Trophoblast cell (in vitro differentiated cells and primary cell): ENCODE measurements at regions not wholly inside any gene's neighbourhood (a gene's known extent, or its start where the extent isn't known, plus 50 kb on each side); places are given as distances from the start of the nearest gene placed in this dataset.

Experiments used
- DNase-seq, 2 donors: peaks; one replicate each; pipeline ENCODE4 v3.0.0-alpha.2; 2016
- H2AFZ ChIP-seq: 2 replicates; pipeline ENCODE4 v1.6.1; 2013; ENCODE audit warnings: low read length, moderate library complexity, mild to moderate bottlenecking; ENCODE audit not compliant: insufficient read depth, poor library complexity
- H2AK5ac ChIP-seq: 2 replicates; pipeline ENCODE4 v1.6.1; 2013; ENCODE audit warnings: mild to moderate bottlenecking, low read length
- H2BK120ac ChIP-seq: 2 replicates; pipeline ENCODE4 v1.6.1; 2013; ENCODE audit warnings: low read length, mild to moderate bottlenecking, moderate library complexity; ENCODE audit not compliant: insufficient read depth, poor library complexity
- H2BK12ac ChIP-seq: 2 replicates; pipeline ENCODE4 v1.6.1; 2013; ENCODE audit warnings: mild to moderate bottlenecking, low read length, moderate library complexity
- H2BK5ac ChIP-seq: 2 replicates; pipeline ENCODE4 v1.6.1; 2013; ENCODE audit warnings: low read length, low read depth, moderate library complexity, mild to moderate bottlenecking; ENCODE audit not compliant: poor library complexity
- H3K14ac ChIP-seq: 2 replicates; pipeline ENCODE4 v1.6.1; 2013; ENCODE audit warnings: mild to moderate bottlenecking, low read length
- H3K18ac ChIP-seq: 2 replicates; pipeline ENCODE4 v1.6.1; 2013; ENCODE audit warnings: mild to moderate bottlenecking, low read length
- H3K23ac ChIP-seq: 2 replicates; pipeline ENCODE4 v1.6.1; 2013; ENCODE audit warnings: low read length
- H3K27ac ChIP-seq: 2 replicates; pipeline ENCODE4 v1.5.1; 2013; ENCODE audit warnings: low read depth, mild to moderate bottlenecking, inconsistent platforms, low read length, moderate library complexity
- H3K27me3 ChIP-seq: 2 replicates; pipeline ENCODE4 v1.6.1; 2013; ENCODE audit warnings: inconsistent platforms, mild to moderate bottlenecking, low read length, moderate library complexity; ENCODE audit not compliant: insufficient read depth
- H3K36me3 ChIP-seq, 2 experiments: 1 replicate in 1 of 2; 2 replicates in 1 of 2; pipeline ENCODE4 v1.6.1; 2013; ENCODE audit warnings: low read length in 2 of 2, mild to moderate bottlenecking in 2 of 2, moderate library complexity in 1 of 2; ENCODE audit not compliant: insufficient read depth in 2 of 2, control insufficient read depth in 1 of 2
- H3K4ac ChIP-seq: 2 replicates; pipeline ENCODE4 v1.6.1; 2013; ENCODE audit warnings: low read depth, mild to moderate bottlenecking, low read length, moderate library complexity
- H3K4me1 ChIP-seq, 2 experiments: 1 replicate in 1 of 2; 2 replicates in 1 of 2; pipeline ENCODE4 v1.6.1; 2013; ENCODE audit warnings: low read length in 2 of 2, mild to moderate bottlenecking in 2 of 2, moderate library complexity in 1 of 2; ENCODE audit not compliant: insufficient read depth in 2 of 2, control insufficient read depth in 1 of 2
- H3K4me2 ChIP-seq: 2 replicates; pipeline ENCODE4 v1.6.1; 2013; ENCODE audit warnings: inconsistent platforms, mild to moderate bottlenecking, low read length, moderate library complexity
- H3K4me3 ChIP-seq: 2 replicates; pipeline ENCODE4 v1.5.1; 2013; ENCODE audit warnings: mild to moderate bottlenecking, low read depth, low read length, inconsistent platforms
- H3K79me1 ChIP-seq: one replicate; pipeline ENCODE4 v1.6.1; 2013; ENCODE audit warnings: low read length
- H3K79me2 ChIP-seq: 2 replicates; pipeline ENCODE4 v1.6.1; 2013; ENCODE audit warnings: low read length, mild to moderate bottlenecking; ENCODE audit not compliant: control insufficient read depth, insufficient read depth, poor library complexity
- H3K9ac ChIP-seq: 2 replicates; pipeline ENCODE4 v1.6.1; 2013; ENCODE audit warnings: mild to moderate bottlenecking, low read length
- H3K9me3 ChIP-seq: 2 replicates; pipeline ENCODE4 v1.6.1; 2013; ENCODE audit warnings: low read depth, mild to moderate bottlenecking, control low read depth, inconsistent platforms, low read length; ENCODE audit not compliant: insufficient read depth
- H4K12ac ChIP-seq: 2 replicates; pipeline ENCODE4 v1.6.1; 2013; ENCODE audit warnings: low read depth, mild to moderate bottlenecking, low read length, moderate library complexity
- H4K8ac ChIP-seq: 2 replicates; pipeline ENCODE4 v1.6.1; 2013; ENCODE audit warnings: low read depth, mild to moderate bottlenecking, low read length, moderate library complexity
- H4K91ac ChIP-seq: one replicate; pipeline ENCODE4 v1.6.1; 2013; ENCODE audit warnings: low read depth, mild to moderate bottlenecking, low read length, moderate library complexity
- WGBS: extraction: QIAGEN DNeasy Blood & Tissue Kit; methylation state at CpG from one replicate; pipeline ENCODE4 v1.1.7; 2013; ENCODE audit warnings: missing lambda C conversion rate; ENCODE audit not compliant: insufficient read length, insufficient coverage; ENCODE audit errors: extremely low coverage; 5-methylcytosine and 5-hydroxymethylcytosine counted together

DNA sequence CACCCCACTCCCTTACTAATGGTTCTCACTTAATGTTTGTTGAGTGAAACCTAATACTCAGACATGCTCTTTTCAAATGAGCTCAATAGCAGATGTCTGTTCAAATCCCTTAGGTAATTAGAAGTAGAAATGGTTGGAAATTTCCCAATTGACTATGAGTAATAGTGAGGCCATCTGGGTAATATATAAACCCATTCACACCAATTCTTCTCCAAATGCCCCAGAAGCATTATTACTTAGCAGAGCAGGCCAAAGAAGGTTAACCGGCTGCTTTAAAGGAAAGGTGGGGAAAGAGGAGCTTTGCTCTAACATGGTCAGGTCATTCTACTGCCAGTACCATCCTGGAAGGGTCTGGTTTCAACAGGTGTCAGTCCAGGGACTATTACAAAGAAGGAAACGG is 119.5 kb upstream of the MTAP start:
- H3K9ac ChIP-seq = no peak overlapping the region
- DNase-seq = no peak
- no peak overlapping the region for H2BK120ac ChIP-seq
- no peak overlapping the region for H3K27ac ChIP-seq
- H3K4me3 ChIP-seq = no peak overlapping the region
- H4K91ac ChIP-seq = no peak overlapping the region
- H2AK5ac ChIP-seq = no peak overlapping the region
- no peak overlapping the region for H3K4me2 ChIP-seq
- no peak overlapping the region for H2BK12ac ChIP-seq
- no peak overlapping the region for H4K8ac ChIP-seq
- no peaks in the 10 kb centered on the region for H3K36me3 ChIP-seq
- H3K79me1 ChIP-seq = no peaks in the 10 kb centered on the region
- H3K23ac ChIP-seq = no peak overlapping the region
- WGBS = no CpG with 5 or more reads among the region's 2 CpGs
- no peak overlapping the region for H2BK5ac ChIP-seq
- H3K18ac ChIP-seq = no peak overlapping the region
- H2AFZ ChIP-seq = no peak overlapping the region
- no peak overlapping the region for H3K4ac ChIP-seq
- peaks cover 0 to 2% of the 10 kb centered on the region in 2 experiments for H3K4me1 ChIP-seq
- no peak overlapping the region for H4K12ac ChIP-seq
- H3K14ac ChIP-seq = no peak overlapping the region
- H3K79me2 ChIP-seq = no peaks in the 10 kb centered on the region
- H3K27me3 ChIP-seq = no peaks in the 10 kb centered on the region
- H3K9me3 ChIP-seq = no peaks in the 10 kb centered on the region

DNA sequence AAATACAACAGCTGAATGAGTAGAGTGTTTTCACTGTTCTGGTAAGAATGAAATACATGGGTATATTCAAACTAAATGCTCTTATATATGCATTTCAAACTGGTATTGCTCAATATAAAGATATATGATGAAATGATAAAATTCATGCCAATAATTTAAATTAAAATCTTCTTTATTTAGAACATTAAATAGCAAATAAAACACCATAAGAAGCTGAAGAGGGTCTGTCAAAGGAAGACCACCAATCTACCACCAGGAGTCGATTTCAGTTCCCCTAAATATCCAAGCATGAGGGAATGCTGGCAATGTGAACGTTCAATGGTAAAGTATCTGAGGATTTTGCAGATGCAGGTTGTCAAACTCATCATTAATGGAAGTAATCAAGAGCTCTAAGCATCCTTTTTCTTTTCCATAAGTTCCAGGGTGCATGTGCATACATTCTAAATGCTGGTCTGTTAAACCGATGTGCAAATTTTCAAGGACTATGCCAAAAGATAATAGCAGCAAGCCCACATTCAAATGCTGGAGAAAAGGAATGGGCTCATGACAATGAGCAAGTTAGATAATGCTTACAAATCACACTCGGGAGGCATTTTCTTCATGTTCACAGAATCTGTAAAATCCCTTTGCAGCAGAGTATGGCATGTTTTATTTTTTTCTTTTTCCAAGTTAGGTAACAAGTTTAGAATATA is 118.8 kb upstream of the MTAP start:
- no peak overlapping the region for H3K4ac ChIP-seq
- peaks cover 0 to 2% of the 10 kb centered on the region in 2 experiments for H3K4me1 ChIP-seq
- H3K9ac ChIP-seq = no peak overlapping the region
- no peak overlapping the region for H3K27ac ChIP-seq
- no peak overlapping the region for H4K8ac ChIP-seq
- H3K14ac ChIP-seq = no peak overlapping the region
- no peak overlapping the region for H3K4me2 ChIP-seq
- H3K9me3 ChIP-seq = no peaks in the 10 kb centered on the region
- H3K36me3 ChIP-seq = no peaks in the 10 kb centered on the region
- H3K23ac ChIP-seq = no peak overlapping the region
- H3K79me2 ChIP-seq = no peaks in the 10 kb centered on the region
- H4K12ac ChIP-seq = no peak overlapping the region
- H4K91ac ChIP-seq = no peak overlapping the region
- no CpG with 5 or more reads among the region's 4 CpGs for WGBS
- H2BK5ac ChIP-seq = no peak overlapping the region
- H3K4me3 ChIP-seq = no peak overlapping the region
- peak in 1 of 2 donors; percentile 29 for DNase-seq
- H2AK5ac ChIP-seq = no peak overlapping the region
- no peak overlapping the region for H2BK120ac ChIP-seq
- no peaks in the 10 kb centered on the region for H3K27me3 ChIP-seq
- no peaks in the 10 kb centered on the region for H3K79me1 ChIP-seq
- no peak overlapping the region for H2AFZ ChIP-seq
- H3K18ac ChIP-seq = no peak overlapping the region
- H2BK12ac ChIP-seq = no peak overlapping the region

DNA sequence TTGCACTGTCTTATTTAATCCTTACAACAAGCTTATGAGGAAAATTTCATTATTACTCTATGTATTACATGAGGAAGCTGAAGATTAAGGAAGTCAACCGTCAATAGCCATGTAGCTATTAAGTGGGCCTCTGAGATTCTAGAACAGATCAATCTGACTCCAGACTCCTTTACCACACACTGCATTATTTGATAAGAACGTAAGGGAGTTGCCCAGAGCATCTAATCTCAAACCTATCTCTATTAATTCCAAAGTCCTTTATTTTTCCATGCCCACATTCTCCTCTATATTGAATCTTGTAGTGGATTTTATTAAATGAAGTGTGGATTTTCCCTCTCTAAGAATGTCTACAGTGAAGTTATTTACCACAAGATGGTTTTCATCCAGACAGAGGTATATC is 118.2 kb upstream of the MTAP start:
- no peak for DNase-seq
- Histone ChIP-seq H3K4me3 (no peak overlapping the region), H3K9me3 (no peaks in the 10 kb centered on the region), H3K27ac (no peak overlapping the region), H3K4ac (no peak overlapping the region), H3K27me3 (no peaks in the 10 kb centered on the region), H3K9ac (no peak overlapping the region), H2BK120ac (no peak overlapping the region), H4K91ac (no peak overlapping the region), H4K8ac (no peak overlapping the region), H3K4me1 (peaks cover 0 to 2% of the 10 kb centered on the region in 2 experiments), H3K36me3 (no peaks in the 10 kb centered on the region), H2AK5ac (no peak overlapping the region), H3K18ac (no peak overlapping the region), H3K23ac (no peak overlapping the region), H3K79me2 (no peaks in the 10 kb centered on the region), H2AFZ (no peak overlapping the region), H3K79me1 (no peaks in the 10 kb centered on the region), H3K4me2 (no peak overlapping the region), H3K14ac (no peak overlapping the region), H2BK12ac (no peak overlapping the region), H2BK5ac (no peak overlapping the region), H4K12ac (no peak overlapping the region)
- WGBS = no CpG with 5 or more reads among the region's 2 CpGs

DNA sequence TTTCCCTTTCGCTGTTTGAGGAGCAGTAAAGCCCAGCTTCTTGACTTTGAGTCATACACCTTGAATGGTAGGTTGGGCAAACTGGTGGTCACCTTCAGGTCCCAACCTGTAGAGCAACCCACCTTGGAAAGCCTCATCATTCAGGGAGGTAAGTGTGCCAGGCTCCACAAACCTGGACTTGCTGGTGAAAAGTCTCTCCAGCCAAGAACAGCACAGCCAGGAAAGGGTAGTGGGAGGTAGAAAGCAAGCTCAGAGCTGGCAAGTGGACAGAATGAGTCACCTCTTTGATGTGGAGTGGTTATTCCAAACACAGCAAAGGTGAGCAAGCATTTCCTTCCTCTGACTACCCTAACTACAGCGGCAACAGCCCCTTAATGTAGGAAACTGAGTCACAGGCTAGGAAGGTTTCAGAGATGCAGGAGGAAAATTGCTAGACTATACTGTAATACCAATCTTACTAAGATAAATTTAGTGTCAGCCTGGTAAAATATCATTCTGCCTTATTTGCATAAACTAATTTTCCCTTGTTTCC is 117.5 kb upstream of the MTAP start:
- H3K4ac ChIP-seq = no peak overlapping the region
- no peaks in the 10 kb centered on the region for H3K36me3 ChIP-seq
- no peaks in the 10 kb centered on the region for H3K79me1 ChIP-seq
- H3K27me3 ChIP-seq = no peaks in the 10 kb centered on the region
- H3K9ac ChIP-seq = no peak overlapping the region
- H2BK12ac ChIP-seq = no peak overlapping the region
- H2AK5ac ChIP-seq = no peak overlapping the region
- no peak overlapping the region for H4K8ac ChIP-seq
- H3K9me3 ChIP-seq = no peaks in the 10 kb centered on the region
- H2AFZ ChIP-seq = no peak overlapping the region
- no peak overlapping the region for H2BK5ac ChIP-seq
- no peaks in the 10 kb centered on the region for H3K79me2 ChIP-seq
- no peak overlapping the region for H4K12ac ChIP-seq
- no peak overlapping the region for H3K23ac ChIP-seq
- no peak overlapping the region for H3K27ac ChIP-seq
- no peak for DNase-seq
- no peak overlapping the region for H3K18ac ChIP-seq
- no CpG with 5 or more reads among the region's 2 CpGs for WGBS
- H3K14ac ChIP-seq = no peak overlapping the region
- H4K91ac ChIP-seq = no peak overlapping the region
- H3K4me2 ChIP-seq = no peak overlapping the region
- no peak overlapping the region for H2BK120ac ChIP-seq
- H3K4me3 ChIP-seq = no peak overlapping the region
- peaks cover 0 to 2% of the 10 kb centered on the region in 2 experiments for H3K4me1 ChIP-seq
